Breast epithelium (tissue), 3 donors: ENCODE measurements at regions not wholly inside any gene's neighbourhood (a gene's known extent, or its start where the extent isn't known, plus 50 kb on each side); places are given as distances from the start of the nearest gene placed in this dataset.

Source experiments
- CTCF ChIP-seq, 3 donors: fragments of 450-650 bp; IDR thresholded peaks; one replicate each; pipeline ENCODE4 v1.5.1; 2016 to 2017; ENCODE audit warnings: antibody characterized with exemption in 3 of 3, mild to moderate bottlenecking in 3 of 3, moderate library complexity in 3 of 3
- POLR2A ChIP-seq: fragments of 450-650 bp; IDR thresholded peaks from one replicate; pipeline ENCODE4 v1.6.1; 2016; ENCODE audit warnings: antibody characterized with exemption, mild to moderate bottlenecking, moderate library complexity

- TF ChIP-seq CTCF (IDR thresholded peaks at IDR 0.05) (no peak), POLR2A (no peak)
Observed at GRCh38 chr3:26559227-26559626, 63.3 kb upstream of the LRRC3B start.
